WTC11 (cell line): ENCODE measurements at regions not wholly inside any gene's neighbourhood (a gene's known extent, or its start where the extent isn't known, plus 50 kb on each side); places are given as distances from the start of the nearest gene placed in this dataset.

Source experiments
- ATAC-seq: fragments of 200-7000 bp; cut with Tn5 transposase; 2 replicates; pipeline ENCODE4 v1.10.0; 2021; ENCODE audit warnings: mild to moderate bottlenecking, moderate library complexity
- CTCF ChIA-PET: fragments of 300-600 bp; sonication (Branson Sonifier 250); formaldehyde crosslinking; loops from one replicate; lab custom pipeline; 2021; ENCODE audit warnings: antibody characterized with exemption; lab: Charles Lee
- POLR2A ChIA-PET: fragments of 350-600 bp; sonication (Branson Sonifier 250); formaldehyde crosslinking; loops from one replicate; lab custom pipeline; 2021; ENCODE audit warnings: antibody characterized with exemption; lab: Charles Lee
- DNase-seq: peaks from one replicate; pipeline ENCODE4 v3.0.0; 2021; ENCODE audit warnings: low spot score
- H3K27ac Mint-ChIP-seq: 2 replicates; pipeline ENCODE4 v1.8.0; 2021; ENCODE audit warnings: mixed read lengths
- H3K27me3 Mint-ChIP-seq: 2 replicates; pipeline ENCODE4 v1.8.0; 2021; ENCODE audit warnings: low read depth, mild to moderate bottlenecking, moderate library complexity, mixed read lengths
- H3K36me3 Mint-ChIP-seq: 2 replicates; pipeline ENCODE4 v1.8.0; 2021; ENCODE audit warnings: mixed read lengths
- H3K4me1 Mint-ChIP-seq: 2 replicates; pipeline ENCODE4 v1.8.0; 2022; ENCODE audit warnings: mixed read lengths
- H3K4me3 Mint-ChIP-seq: 2 replicates; pipeline ENCODE4 v1.8.0; 2021; ENCODE audit warnings: mild to moderate bottlenecking, moderate library complexity, mixed read lengths
- H3K9me3 Mint-ChIP-seq: 2 replicates; pipeline ENCODE4 v1.8.0; 2021; ENCODE audit warnings: mixed read lengths
- ATF1 ChIP-seq: sonication (generic); formaldehyde crosslinking; IDR thresholded peaks from 2 replicates; pipeline ENCODE4 v1.8.1; 2023; ENCODE audit warnings: mild to moderate bottlenecking, moderate library complexity, missing genetic modification reagents
- CBFB ChIP-seq: sonication (generic); formaldehyde crosslinking; IDR thresholded peaks from 2 replicates; pipeline ENCODE4 v1.8.1; 2022; ENCODE audit warnings: mild to moderate bottlenecking, low read depth, missing genetic modification reagents
- CREB1 ChIP-seq: sonication (generic); formaldehyde crosslinking; IDR thresholded peaks from 2 replicates; pipeline ENCODE4 v1.8.0; 2023; ENCODE audit warnings: mild to moderate bottlenecking, missing genetic modification reagents
- EMX1 ChIP-seq: fragments of 250-450 bp; sonication (Bioruptor Pico); IDR thresholded peaks from 2 replicates; pipeline ENCODE4 v1.8.0; 2021; ENCODE audit warnings: mild to moderate bottlenecking
- HMGA2 ChIP-seq: fragments of 250-450 bp; sonication (Bioruptor Pico); IDR thresholded peaks from 2 replicates; pipeline ENCODE4 v1.4.0; 2021; ENCODE audit warnings: mild to moderate bottlenecking, moderate library complexity
- IRF2 ChIP-seq: sonication (generic); formaldehyde crosslinking; IDR thresholded peaks from 2 replicates; pipeline ENCODE4 v1.8.0; 2022; ENCODE audit warnings: low read depth, missing genetic modification reagents, borderline replicate concordance
- JAZF1 ChIP-seq: fragments of 250-450 bp; sonication (Bioruptor Pico); IDR thresholded peaks from 2 replicates; pipeline ENCODE4 v1.9.0; 2021; ENCODE audit warnings: moderate library complexity, mild to moderate bottlenecking, inconsistent platforms
- MXD4 ChIP-seq: fragments of 250-450 bp; sonication (Bioruptor Pico); IDR thresholded peaks from 2 replicates; pipeline ENCODE4 v1.8.0; 2021; ENCODE audit warnings: mild to moderate bottlenecking, moderate library complexity, borderline replicate concordance
- NFYB ChIP-seq: sonication (generic); formaldehyde crosslinking; conservative IDR thresholded peaks from 2 replicates; pipeline ENCODE4 v1.8.0; 2022; ENCODE audit warnings: low read depth, missing genetic modification reagents
- OVOL2 ChIP-seq: fragments of 250-450 bp; sonication (Bioruptor Pico); IDR thresholded peaks from 2 replicates; pipeline ENCODE4 v1.9.0; 2021; ENCODE audit warnings: mild to moderate bottlenecking, borderline replicate concordance
- TCF7 ChIP-seq: sonication (generic); formaldehyde crosslinking; IDR thresholded peaks from 2 replicates; pipeline ENCODE4 v1.8.0; 2022; ENCODE audit warnings: mild to moderate bottlenecking, low read depth, missing genetic modification reagents, moderate library complexity
- ZNF423 ChIP-seq: fragments of 250-450 bp; sonication (Bioruptor Pico); IDR thresholded peaks from 2 replicates; pipeline ENCODE4 v2.1.2; 2022; ENCODE audit warnings: mild to moderate bottlenecking, moderate library complexity
- TF ChIP-seq, protein P1 (sequence below): fragments of 200-600 bp; IDR thresholded peaks from 2 replicates; pipeline ENCODE4 v1.8.0; 2022; ENCODE audit warnings: antibody characterized with exemption
- TF ChIP-seq, protein P2 (sequence below): sonication (generic); formaldehyde crosslinking; IDR thresholded peaks from 2 replicates; pipeline ENCODE4 v1.8.0; 2022; ENCODE audit warnings: mild to moderate bottlenecking, missing genetic modification reagents
- TF ChIP-seq, protein P3 (sequence below): sonication (generic); formaldehyde crosslinking; IDR thresholded peaks from 2 replicates; pipeline ENCODE4 v1.8.1; 2023; ENCODE audit warnings: mild to moderate bottlenecking, moderate library complexity, missing genetic modification reagents
- TF ChIP-seq, protein P4 (sequence below): sonication (generic); formaldehyde crosslinking; IDR thresholded peaks from 2 replicates; pipeline ENCODE4 v1.8.1; 2023; ENCODE audit warnings: mild to moderate bottlenecking, missing genetic modification reagents
- TF ChIP-seq, protein P5 (sequence below): sonication (generic); formaldehyde crosslinking; IDR thresholded peaks from 2 replicates; pipeline ENCODE4 v1.8.1; 2023; ENCODE audit warnings: mild to moderate bottlenecking, missing genetic modification reagents, moderate library complexity
- TF ChIP-seq, protein P6 (sequence below): sonication (generic); formaldehyde crosslinking; IDR thresholded peaks from 2 replicates; pipeline ENCODE4 v1.8.1; 2023; ENCODE audit warnings: mild to moderate bottlenecking, missing genetic modification reagents, borderline replicate concordance

DNA sequence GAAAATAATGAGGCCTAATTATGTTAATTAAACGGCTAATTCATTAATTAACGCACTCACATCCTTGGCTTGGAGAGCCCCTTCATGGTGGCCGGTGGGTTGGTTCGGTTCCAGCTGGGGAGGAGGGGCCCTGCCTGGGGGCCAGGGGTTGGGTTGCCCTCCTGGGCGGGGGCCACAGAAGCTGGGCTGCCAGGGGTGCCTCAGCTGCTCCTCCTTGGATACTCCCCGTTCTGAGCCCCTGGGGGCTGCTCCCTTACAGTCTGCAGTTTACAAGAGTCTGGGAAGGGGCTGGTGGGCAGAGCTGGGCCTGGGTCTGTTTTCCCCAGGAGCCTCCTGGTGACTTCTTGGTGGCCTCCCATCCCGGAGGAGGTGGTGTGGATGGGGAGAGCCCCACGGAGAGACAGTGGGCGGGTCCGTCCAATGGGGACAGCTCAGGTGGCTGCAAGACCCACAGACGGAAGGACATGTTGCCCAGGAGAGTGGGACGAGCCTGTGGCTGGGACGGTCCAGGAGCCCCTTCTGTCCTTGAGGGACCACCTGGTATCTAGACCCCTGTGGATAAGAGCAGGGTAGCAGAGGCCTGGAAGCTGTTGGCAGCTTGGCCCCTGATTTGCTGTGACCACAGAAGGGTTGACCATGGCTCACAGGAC is 277.5 kb downstream of the PBX3 start:
- peaks cover 4% of the 10 kb centered on the region; the same call in 1 of the 2 replicates for H3K9me3 Mint-ChIP-seq
- H3K36me3 Mint-ChIP-seq = no peaks in the 10 kb centered on the region
- no peak overlapping the region for H3K4me3 Mint-ChIP-seq
- ATAC-seq (no peak), DNase-seq (no peak)
- CTCF ChIA-PET = no interaction called here
- POLR2A ChIA-PET = no interaction called here
- no peaks in the 10 kb centered on the region for H3K27me3 Mint-ChIP-seq
- H3K27ac Mint-ChIP-seq = no peak overlapping the region
- no peaks in the 10 kb centered on the region for H3K4me1 Mint-ChIP-seq
- TF ChIP-seq EMX1 = no peak
- no peak for TF ChIP-seq ATF1 (CRISPR knock-in tag)
- TF ChIP-seq MXD4 (CRISPR knock-in tag) = no peak
- TF ChIP-seq NFYB = no peak
- TF ChIP-seq, protein P1, sequence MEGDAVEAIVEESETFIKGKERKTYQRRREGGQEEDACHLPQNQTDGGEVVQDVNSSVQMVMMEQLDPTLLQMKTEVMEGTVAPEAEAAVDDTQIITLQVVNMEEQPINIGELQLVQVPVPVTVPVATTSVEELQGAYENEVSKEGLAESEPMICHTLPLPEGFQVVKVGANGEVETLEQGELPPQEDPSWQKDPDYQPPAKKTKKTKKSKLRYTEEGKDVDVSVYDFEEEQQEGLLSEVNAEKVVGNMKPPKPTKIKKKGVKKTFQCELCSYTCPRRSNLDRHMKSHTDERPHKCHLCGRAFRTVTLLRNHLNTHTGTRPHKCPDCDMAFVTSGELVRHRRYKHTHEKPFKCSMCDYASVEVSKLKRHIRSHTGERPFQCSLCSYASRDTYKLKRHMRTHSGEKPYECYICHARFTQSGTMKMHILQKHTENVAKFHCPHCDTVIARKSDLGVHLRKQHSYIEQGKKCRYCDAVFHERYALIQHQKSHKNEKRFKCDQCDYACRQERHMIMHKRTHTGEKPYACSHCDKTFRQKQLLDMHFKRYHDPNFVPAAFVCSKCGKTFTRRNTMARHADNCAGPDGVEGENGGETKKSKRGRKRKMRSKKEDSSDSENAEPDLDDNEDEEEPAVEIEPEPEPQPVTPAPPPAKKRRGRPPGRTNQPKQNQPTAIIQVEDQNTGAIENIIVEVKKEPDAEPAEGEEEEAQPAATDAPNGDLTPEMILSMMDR = no peak
- TF ChIP-seq JAZF1 (CRISPR knock-in tag) = no peak
- TF ChIP-seq, protein P2, sequence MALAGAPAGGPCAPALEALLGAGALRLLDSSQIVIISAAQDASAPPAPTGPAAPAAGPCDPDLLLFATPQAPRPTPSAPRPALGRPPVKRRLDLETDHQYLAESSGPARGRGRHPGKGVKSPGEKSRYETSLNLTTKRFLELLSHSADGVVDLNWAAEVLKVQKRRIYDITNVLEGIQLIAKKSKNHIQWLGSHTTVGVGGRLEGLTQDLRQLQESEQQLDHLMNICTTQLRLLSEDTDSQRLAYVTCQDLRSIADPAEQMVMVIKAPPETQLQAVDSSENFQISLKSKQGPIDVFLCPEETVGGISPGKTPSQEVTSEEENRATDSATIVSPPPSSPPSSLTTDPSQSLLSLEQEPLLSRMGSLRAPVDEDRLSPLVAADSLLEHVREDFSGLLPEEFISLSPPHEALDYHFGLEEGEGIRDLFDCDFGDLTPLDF (CRISPR knock-in tag) = no peak
- TF ChIP-seq, protein P3, sequence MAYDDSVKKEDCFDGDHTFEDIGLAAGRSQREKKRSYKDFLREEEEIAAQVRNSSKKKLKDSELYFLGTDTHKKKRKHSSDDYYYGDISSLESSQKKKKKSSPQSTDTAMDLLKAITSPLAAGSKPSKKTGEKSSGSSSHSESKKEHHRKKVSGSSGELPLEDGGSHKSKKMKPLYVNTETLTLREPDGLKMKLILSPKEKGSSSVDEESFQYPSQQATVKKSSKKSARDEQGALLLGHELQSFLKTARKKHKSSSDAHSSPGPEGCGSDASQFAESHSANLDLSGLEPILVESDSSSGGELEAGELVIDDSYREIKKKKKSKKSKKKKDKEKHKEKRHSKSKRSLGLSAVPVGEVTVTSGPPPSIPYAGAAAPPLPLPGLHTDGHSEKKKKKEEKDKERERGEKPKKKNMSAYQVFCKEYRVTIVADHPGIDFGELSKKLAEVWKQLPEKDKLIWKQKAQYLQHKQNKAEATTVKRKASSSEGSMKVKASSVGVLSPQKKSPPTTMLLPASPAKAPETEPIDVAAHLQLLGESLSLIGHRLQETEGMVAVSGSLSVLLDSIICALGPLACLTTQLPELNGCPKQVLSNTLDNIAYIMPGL (CRISPR knock-in tag) = no peak
- TF ChIP-seq, protein P4, sequence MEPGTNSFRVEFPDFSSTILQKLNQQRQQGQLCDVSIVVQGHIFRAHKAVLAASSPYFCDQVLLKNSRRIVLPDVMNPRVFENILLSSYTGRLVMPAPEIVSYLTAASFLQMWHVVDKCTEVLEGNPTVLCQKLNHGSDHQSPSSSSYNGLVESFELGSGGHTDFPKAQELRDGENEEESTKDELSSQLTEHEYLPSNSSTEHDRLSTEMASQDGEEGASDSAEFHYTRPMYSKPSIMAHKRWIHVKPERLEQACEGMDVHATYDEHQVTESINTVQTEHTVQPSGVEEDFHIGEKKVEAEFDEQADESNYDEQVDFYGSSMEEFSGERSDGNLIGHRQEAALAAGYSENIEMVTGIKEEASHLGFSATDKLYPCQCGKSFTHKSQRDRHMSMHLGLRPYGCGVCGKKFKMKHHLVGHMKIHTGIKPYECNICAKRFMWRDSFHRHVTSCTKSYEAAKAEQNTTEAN (CRISPR knock-in tag) = no peak

DNA sequence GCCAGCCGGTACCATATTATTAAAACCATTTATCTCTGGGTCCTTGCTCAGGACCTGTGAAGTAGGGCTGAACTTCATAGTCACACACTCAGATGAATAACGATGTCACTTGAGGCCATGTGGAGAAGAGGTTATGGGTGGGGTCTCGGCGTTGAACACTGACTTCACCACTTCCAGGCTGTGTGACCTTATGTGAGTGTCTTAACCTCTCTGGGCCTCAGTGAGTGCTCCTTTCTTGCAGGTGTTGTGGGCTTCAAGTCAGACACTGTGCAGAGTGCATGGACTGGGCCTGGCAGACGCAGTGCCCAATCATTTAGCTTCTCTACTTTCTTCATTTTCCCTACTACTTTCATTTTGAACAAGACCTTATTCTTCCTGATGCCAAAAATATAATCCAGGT is 278.8 kb downstream of the PBX3 start:
- DNase-seq (no peak), ATAC-seq (no peak)
- peaks cover 4% of the 10 kb centered on the region; the same call in 1 of the 2 replicates for H3K9me3 Mint-ChIP-seq
- TF ChIP-seq TCF7 (no peak), CBFB (CRISPR knock-in tag) (no peak), EMX1 (no peak), HMGA2 (CRISPR knock-in tag) (no peak), CREB1 (no peak), MXD4 (CRISPR knock-in tag) (no peak), IRF2 (CRISPR knock-in tag) (no peak), ZNF423 (CRISPR knock-in tag) (no peak), OVOL2 (no peak)
- TF ChIP-seq, protein P5, sequence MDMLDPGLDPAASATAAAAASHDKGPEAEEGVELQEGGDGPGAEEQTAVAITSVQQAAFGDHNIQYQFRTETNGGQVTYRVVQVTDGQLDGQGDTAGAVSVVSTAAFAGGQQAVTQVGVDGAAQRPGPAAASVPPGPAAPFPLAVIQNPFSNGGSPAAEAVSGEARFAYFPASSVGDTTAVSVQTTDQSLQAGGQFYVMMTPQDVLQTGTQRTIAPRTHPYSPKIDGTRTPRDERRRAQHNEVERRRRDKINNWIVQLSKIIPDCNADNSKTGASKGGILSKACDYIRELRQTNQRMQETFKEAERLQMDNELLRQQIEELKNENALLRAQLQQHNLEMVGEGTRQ (CRISPR knock-in tag) = no peak
- TF ChIP-seq, protein P1 = no peak
- TF ChIP-seq, protein P6, sequence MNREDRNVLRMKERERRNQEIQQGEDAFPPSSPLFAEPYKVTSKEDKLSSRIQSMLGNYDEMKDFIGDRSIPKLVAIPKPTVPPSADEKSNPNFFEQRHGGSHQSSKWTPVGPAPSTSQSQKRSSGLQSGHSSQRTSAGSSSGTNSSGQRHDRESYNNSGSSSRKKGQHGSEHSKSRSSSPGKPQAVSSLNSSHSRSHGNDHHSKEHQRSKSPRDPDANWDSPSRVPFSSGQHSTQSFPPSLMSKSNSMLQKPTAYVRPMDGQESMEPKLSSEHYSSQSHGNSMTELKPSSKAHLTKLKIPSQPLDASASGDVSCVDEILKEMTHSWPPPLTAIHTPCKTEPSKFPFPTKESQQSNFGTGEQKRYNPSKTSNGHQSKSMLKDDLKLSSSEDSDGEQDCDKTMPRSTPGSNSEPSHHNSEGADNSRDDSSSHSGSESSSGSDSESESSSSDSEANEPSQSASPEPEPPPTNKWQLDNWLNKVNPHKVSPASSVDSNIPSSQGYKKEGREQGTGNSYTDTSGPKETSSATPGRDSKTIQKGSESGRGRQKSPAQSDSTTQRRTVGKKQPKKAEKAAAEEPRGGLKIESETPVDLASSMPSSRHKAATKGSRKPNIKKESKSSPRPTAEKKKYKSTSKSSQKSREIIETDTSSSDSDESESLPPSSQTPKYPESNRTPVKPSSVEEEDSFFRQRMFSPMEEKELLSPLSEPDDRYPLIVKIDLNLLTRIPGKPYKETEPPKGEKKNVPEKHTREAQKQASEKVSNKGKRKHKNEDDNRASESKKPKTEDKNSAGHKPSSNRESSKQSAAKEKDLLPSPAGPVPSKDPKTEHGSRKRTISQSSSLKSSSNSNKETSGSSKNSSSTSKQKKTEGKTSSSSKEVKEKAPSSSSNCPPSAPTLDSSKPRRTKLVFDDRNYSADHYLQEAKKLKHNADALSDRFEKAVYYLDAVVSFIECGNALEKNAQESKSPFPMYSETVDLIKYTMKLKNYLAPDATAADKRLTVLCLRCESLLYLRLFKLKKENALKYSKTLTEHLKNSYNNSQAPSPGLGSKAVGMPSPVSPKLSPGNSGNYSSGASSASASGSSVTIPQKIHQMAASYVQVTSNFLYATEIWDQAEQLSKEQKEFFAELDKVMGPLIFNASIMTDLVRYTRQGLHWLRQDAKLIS (CRISPR knock-in tag) = no peak
- no peaks in the 10 kb centered on the region for H3K27me3 Mint-ChIP-seq
- ChIA-PET POLR2A (no interaction called here), CTCF (no interaction called here)
- H3K4me3 Mint-ChIP-seq = no peak overlapping the region
- no peaks in the 10 kb centered on the region for H3K36me3 Mint-ChIP-seq
- H3K4me1 Mint-ChIP-seq = no peaks in the 10 kb centered on the region
- no peak overlapping the region for H3K27ac Mint-ChIP-seq
